GM12892 (cell line): ENCODE measurements at regions not wholly inside any gene's neighbourhood (a gene's known extent, or its start where the extent isn't known, plus 50 kb on each side); places are given as distances from the start of the nearest gene placed in this dataset.

Experiments
- POLR2A ChIP-seq: IDR thresholded peaks from 2 replicates; pipeline ENCODE4 v1.6.1; 2011; ENCODE audit warnings: low read depth, low read length, control low read depth
- TAF1 ChIP-seq: IDR thresholded peaks from 2 replicates; pipeline ENCODE4 v1.6.1; 2011; ENCODE audit warnings: low read depth, mild to moderate bottlenecking, control low read depth, low read length, borderline replicate concordance

GRCh38 chr3:102304550-102304949 is 130.3 kb upstream of the ZPLD1 start:
- TF ChIP-seq TAF1 = no peak
- TF ChIP-seq POLR2A = no peak
